Mucosa of descending colon (tissue), 3 donors: ENCODE measurements at regions not wholly inside any gene's neighbourhood (a gene's known extent, or its start where the extent isn't known, plus 50 kb on each side); places are given as distances from the start of the nearest gene placed in this dataset.

Experiments
- ATAC-seq: fragments of 200-7000 bp; cut with Tn5 transposase; one replicate; pipeline ENCODE4 v1.9.1; 2020; ENCODE audit warnings: mild to moderate bottlenecking, moderate library complexity
- DNase-seq, 3 donors: peaks; one replicate each; pipeline ENCODE4 v3.0.0-alpha.2; 2020
- H3K36me3 ChIP-seq: fragments of 200-600 bp; one replicate; pipeline ENCODE4 v1.8.0; 2021; ENCODE audit warnings: low read depth, mild to moderate bottlenecking
- H3K4me1 ChIP-seq: fragments of 200-600 bp; one replicate; pipeline ENCODE4 v1.8.0; 2021; ENCODE audit warnings: low read depth, mild to moderate bottlenecking
- H3K4me3 ChIP-seq: fragments of 200-600 bp; one replicate; pipeline ENCODE4 v1.8.0; 2021; ENCODE audit warnings: mild to moderate bottlenecking
- H3K9me3 ChIP-seq: fragments of 200-600 bp; one replicate; pipeline ENCODE4 v1.8.0; 2021; ENCODE audit warnings: mild to moderate bottlenecking
- intact Hi-C, 2 donors: fragments of 100-400 bp; cut with DNase I in 1 of 2; cut with micrococcal nuclease in 1 of 2; formaldehyde crosslinking; loops; one replicate each; pipeline versions ENCODE4 v1.11.0 to v1.11.1; 2022; cut with DNase I, micrococcal nuclease
- TF ChIP-seq, protein P1 (sequence below): fragments of 200-600 bp; IDR thresholded peaks from one replicate; pipeline ENCODE4 v1.8.0; 2022; ENCODE audit warnings: antibody characterized with exemption, mild to moderate bottlenecking
- donor health status: DM: no; HTN: no; CAD: no; lungs with moderate emphysema.
- donor health status: DM: no; HTN: no; CAD: no.
- donor health status: DM: no; HTN: yes; CAD: no.

GRCh38 chr11:103842191-103842590, 194.2 kb upstream of the DDI1 start:
- no peak overlapping the region for H3K4me3 ChIP-seq
- H3K9me3 ChIP-seq = no peaks in the 10 kb centered on the region
- ATAC-seq = no peak
- no peaks in the 10 kb centered on the region for H3K4me1 ChIP-seq
- DNase-seq = no peak
- no peaks in the 10 kb centered on the region for H3K36me3 ChIP-seq
- TF ChIP-seq, protein P1, sequence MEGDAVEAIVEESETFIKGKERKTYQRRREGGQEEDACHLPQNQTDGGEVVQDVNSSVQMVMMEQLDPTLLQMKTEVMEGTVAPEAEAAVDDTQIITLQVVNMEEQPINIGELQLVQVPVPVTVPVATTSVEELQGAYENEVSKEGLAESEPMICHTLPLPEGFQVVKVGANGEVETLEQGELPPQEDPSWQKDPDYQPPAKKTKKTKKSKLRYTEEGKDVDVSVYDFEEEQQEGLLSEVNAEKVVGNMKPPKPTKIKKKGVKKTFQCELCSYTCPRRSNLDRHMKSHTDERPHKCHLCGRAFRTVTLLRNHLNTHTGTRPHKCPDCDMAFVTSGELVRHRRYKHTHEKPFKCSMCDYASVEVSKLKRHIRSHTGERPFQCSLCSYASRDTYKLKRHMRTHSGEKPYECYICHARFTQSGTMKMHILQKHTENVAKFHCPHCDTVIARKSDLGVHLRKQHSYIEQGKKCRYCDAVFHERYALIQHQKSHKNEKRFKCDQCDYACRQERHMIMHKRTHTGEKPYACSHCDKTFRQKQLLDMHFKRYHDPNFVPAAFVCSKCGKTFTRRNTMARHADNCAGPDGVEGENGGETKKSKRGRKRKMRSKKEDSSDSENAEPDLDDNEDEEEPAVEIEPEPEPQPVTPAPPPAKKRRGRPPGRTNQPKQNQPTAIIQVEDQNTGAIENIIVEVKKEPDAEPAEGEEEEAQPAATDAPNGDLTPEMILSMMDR = no peak
- intact Hi-C loops = no loop called here

- TF ChIP-seq, protein P1 = no peak
- no peak for ATAC-seq
- H3K4me1 ChIP-seq = no peaks in the 10 kb centered on the region
- intact Hi-C loops = no loop called here
- H3K36me3 ChIP-seq = no peaks in the 10 kb centered on the region
- H3K9me3 ChIP-seq = no peaks in the 10 kb centered on the region
- DNase-seq = no peak
- no peak overlapping the region for H3K4me3 ChIP-seq
Observed at GRCh38 chr11:103842795-103843194, 193.6 kb upstream of the DDI1 start.

- TF ChIP-seq, protein P1 = no peak
- H3K9me3 ChIP-seq = no peaks in the 10 kb centered on the region
- ATAC-seq (peak; percentile 95), DNase-seq (peak in 1 of 3 donors; percentile 59)
- intact Hi-C loops = no loop called here
- H3K36me3 ChIP-seq = no peaks in the 10 kb centered on the region
- H3K4me1 ChIP-seq = no peaks in the 10 kb centered on the region
- H3K4me3 ChIP-seq = no peak overlapping the region
Observed at GRCh38 chr11:103844327-103845215, 191.9 kb upstream of the DDI1 start.

DNA sequence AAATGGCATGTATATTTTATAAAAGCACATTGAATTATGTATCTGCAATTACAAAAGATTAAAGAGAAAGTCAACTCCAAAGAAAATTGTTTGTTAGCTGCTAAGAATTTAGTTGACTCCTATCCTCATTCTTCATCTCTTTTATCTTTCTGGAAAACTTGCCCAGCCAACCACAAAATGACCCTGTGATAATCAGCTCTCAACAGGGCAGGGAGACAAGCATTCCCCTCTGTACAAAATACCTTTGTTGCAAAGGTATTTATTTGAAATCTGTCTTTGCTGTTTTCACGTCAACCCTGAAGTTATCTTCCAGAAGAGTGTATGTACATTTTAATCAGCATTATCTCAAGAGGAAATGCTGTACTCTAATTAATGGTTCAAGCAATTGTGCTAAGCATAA, 191.1 kb upstream of the DDI1 start:
- intact Hi-C loops = no loop called here
- DNase-seq = no peak
- Histone ChIP-seq H3K9me3 (no peaks in the 10 kb centered on the region), H3K36me3 (no peaks in the 10 kb centered on the region), H3K4me1 (no peaks in the 10 kb centered on the region), H3K4me3 (no peak overlapping the region)
- TF ChIP-seq, protein P1 = no peak
- no peak for ATAC-seq

- H3K36me3 ChIP-seq = no peaks in the 10 kb centered on the region
- H3K4me1 ChIP-seq = no peaks in the 10 kb centered on the region
- no peak overlapping the region for H3K4me3 ChIP-seq
- ATAC-seq = no peak
- no peak for DNase-seq
- intact Hi-C loops = no loop called here
- TF ChIP-seq, protein P1 = no peak
- H3K9me3 ChIP-seq = no peaks in the 10 kb centered on the region
Observed at GRCh38 chr11:103848686-103849085, 187.8 kb upstream of the DDI1 start.
